ENCODE measurements at regions not wholly inside any gene's neighbourhood (a gene's known extent, or its start where the extent isn't known, plus 50 kb on each side); places are given as distances from the start of the nearest gene placed in this dataset.

DNA sequence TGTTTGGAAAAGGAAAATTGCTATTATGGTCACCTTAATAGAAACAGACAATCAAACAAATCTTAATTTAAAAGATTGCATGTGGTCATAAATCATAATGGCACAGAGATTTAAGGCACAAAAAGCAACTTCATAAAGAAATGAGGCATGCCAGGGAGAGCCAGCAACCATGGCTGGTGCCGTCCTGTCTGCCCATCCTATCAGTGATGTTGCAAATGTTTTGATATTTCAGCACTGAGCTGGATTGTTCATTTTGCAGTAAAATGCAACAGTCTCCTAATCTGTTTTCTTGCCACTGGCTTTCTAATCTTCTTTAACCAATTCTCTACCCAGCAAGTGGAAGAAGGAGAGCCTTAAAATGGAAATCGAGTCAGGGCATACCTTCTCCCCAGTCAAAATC is 249.8 kb downstream of the SAMD5 start:
- H3K27me3 Mint-ChIP-seq (ENCODE audit: unreplicated experiment), result no peaks in the 10 kb centered on the region

DNA sequence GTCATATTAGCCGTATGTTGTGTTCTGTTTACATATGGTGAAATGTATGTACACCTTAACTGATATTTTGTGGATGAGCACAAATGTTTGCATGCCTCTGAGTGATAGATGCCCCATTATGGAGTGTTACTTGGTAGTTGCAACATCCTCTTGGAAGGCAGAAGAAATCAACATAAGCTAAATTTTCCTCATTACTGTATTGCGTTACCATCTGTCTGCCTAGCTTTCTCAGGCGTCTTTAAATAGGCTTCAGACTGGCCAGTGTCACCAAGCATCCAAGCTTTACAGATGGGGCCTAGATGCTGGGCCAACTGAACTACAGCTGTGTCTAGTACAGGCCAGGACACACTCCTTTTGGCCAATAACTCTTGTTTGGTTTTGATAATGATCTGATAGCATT is 250.6 kb downstream of the SAMD5 start:
- Mint-ChIP-seq H3K27ac (ENCODE audit: unreplicated experiment) (no peak overlapping the region), H3K27me3 (ENCODE audit: unreplicated experiment) (no peaks in the 10 kb centered on the region), H3K4me3 (ENCODE audit: unreplicated experiment) (no peak overlapping the region), H3K4me1 (ENCODE audit: unreplicated experiment) (no peaks in the 10 kb centered on the region), H3K36me3 (ENCODE audit: unreplicated experiment) (peaks cover 4% of the 10 kb centered on the region), H3K9me3 (ENCODE audit: unreplicated experiment) (peaks cover 7% of the 10 kb centered on the region)
- no peak for DNase-seq (ENCODE audit: extremely low spot score, unreplicated experiment)
- TF ChIP-seq, protein P1, sequence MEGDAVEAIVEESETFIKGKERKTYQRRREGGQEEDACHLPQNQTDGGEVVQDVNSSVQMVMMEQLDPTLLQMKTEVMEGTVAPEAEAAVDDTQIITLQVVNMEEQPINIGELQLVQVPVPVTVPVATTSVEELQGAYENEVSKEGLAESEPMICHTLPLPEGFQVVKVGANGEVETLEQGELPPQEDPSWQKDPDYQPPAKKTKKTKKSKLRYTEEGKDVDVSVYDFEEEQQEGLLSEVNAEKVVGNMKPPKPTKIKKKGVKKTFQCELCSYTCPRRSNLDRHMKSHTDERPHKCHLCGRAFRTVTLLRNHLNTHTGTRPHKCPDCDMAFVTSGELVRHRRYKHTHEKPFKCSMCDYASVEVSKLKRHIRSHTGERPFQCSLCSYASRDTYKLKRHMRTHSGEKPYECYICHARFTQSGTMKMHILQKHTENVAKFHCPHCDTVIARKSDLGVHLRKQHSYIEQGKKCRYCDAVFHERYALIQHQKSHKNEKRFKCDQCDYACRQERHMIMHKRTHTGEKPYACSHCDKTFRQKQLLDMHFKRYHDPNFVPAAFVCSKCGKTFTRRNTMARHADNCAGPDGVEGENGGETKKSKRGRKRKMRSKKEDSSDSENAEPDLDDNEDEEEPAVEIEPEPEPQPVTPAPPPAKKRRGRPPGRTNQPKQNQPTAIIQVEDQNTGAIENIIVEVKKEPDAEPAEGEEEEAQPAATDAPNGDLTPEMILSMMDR (IDR thresholded peaks at IDR 0.05), result no peak

More for the DNA sequence above, 249.8 kb downstream of the SAMD5 start:
- H3K27ac Mint-ChIP-seq (ENCODE audit: unreplicated experiment), result no peak overlapping the region
- peaks cover 4% of the 10 kb centered on the region for H3K36me3 Mint-ChIP-seq (ENCODE audit: unreplicated experiment)
- TF ChIP-seq, protein P1 (IDR thresholded peaks at IDR 0.05), result no peak
- peaks cover 7% of the 10 kb centered on the region for H3K4me1 Mint-ChIP-seq (ENCODE audit: unreplicated experiment)
- peaks cover 7% of the 10 kb centered on the region for H3K9me3 Mint-ChIP-seq (ENCODE audit: unreplicated experiment)
- no peak overlapping the region for H3K4me3 Mint-ChIP-seq (ENCODE audit: unreplicated experiment)
- DNase-seq (ENCODE audit: extremely low spot score, unreplicated experiment), result no peak

DNA sequence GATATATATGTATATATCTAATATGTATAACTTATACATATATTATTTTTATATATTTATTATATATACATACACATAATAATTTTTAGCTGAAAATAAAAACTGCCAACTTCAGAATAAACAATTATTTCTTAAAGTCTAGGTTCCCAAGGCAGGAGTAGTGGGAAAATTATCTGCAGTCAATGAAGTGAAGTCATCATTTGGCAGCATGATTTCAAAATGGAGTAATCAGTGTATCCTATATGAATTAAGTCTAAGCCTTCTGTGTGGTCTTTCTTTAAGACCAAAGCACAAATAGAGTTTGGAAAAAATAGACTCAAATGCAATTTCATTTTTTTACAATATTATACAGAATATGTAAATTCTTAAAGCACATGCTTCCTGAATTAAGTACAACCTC is 251.0 kb downstream of the SAMD5 start:
- no peaks in the 10 kb centered on the region for H3K27me3 Mint-ChIP-seq (ENCODE audit: unreplicated experiment)
- TF ChIP-seq, protein P1 (IDR thresholded peaks at IDR 0.05), result no peak
- H3K4me1 Mint-ChIP-seq (ENCODE audit: unreplicated experiment), result no peaks in the 10 kb centered on the region
- DNase-seq (ENCODE audit: extremely low spot score, unreplicated experiment), result no peak
- no peak overlapping the region for H3K4me3 Mint-ChIP-seq (ENCODE audit: unreplicated experiment)
- H3K9me3 Mint-ChIP-seq (ENCODE audit: unreplicated experiment), result peaks cover 7% of the 10 kb centered on the region
- H3K27ac Mint-ChIP-seq (ENCODE audit: unreplicated experiment), result no peak overlapping the region
- peaks cover 4% of the 10 kb centered on the region for H3K36me3 Mint-ChIP-seq (ENCODE audit: unreplicated experiment)

DNA sequence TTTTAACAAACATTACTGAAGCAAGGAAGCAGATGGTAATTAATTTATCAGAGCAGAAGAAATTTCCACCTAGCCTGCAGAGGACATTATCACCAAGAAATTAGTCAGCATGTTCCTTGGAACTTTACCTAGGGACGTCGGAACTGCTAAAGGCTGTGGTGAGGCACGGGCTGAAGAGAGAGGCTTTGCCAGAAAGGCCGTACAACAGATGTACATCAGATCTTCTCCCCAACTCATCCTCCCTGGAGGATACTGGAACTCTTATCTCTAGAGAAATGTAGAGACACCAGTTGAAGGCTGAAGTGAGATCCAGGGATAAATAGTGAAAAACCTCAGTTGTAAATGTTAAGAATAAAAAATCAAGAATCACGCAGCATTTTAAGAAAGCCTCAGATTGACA is 257.1 kb downstream of the SAMD5 start:
- no peak overlapping the region for H3K4me3 Mint-ChIP-seq (ENCODE audit: unreplicated experiment)
- TF ChIP-seq, protein P1 (IDR thresholded peaks at IDR 0.05), result no peak
- no peaks in the 10 kb centered on the region for H3K4me1 Mint-ChIP-seq (ENCODE audit: unreplicated experiment)
- no peaks in the 10 kb centered on the region for H3K27me3 Mint-ChIP-seq (ENCODE audit: unreplicated experiment)
- no peak overlapping the region for H3K27ac Mint-ChIP-seq (ENCODE audit: unreplicated experiment)
- H3K36me3 Mint-ChIP-seq (ENCODE audit: unreplicated experiment), result no peaks in the 10 kb centered on the region
- peaks cover 15% of the 10 kb centered on the region for H3K9me3 Mint-ChIP-seq (ENCODE audit: unreplicated experiment)
- no peak for DNase-seq (ENCODE audit: extremely low spot score, unreplicated experiment)

DNA sequence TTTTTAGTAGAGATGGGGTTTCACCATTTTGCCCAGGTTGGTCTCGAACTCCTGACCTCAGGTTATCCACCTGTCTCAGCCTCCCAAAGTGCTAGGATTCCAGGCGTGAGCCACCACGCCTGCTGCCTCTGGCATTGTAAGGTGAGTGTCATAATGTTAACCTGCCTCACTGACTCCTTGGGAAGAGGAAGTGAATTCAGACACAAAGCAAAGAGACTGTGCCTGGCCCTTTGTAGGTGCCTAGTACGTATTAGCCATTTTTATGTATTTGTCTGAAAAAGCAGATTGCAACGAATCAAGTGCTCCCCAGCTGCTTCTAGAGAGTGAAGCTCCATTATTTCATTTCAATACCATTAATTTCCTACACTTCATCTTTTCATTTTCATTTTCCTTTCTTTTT is 260.5 kb downstream of the SAMD5 start:
- no peak for DNase-seq (ENCODE audit: extremely low spot score, unreplicated experiment)
- Mint-ChIP-seq H3K27me3 (ENCODE audit: unreplicated experiment) (no peaks in the 10 kb centered on the region), H3K36me3 (ENCODE audit: unreplicated experiment) (no peaks in the 10 kb centered on the region), H3K4me3 (ENCODE audit: unreplicated experiment) (no peak overlapping the region), H3K4me1 (ENCODE audit: unreplicated experiment) (no peaks in the 10 kb centered on the region), H3K27ac (ENCODE audit: unreplicated experiment) (no peak overlapping the region), H3K9me3 (ENCODE audit: unreplicated experiment) (peaks cover 15% of the 10 kb centered on the region)
- TF ChIP-seq, protein P1 (IDR thresholded peaks at IDR 0.05), result no peak

All from osteocyte (in vitro differentiated cells).